ENCODE measurements at regions not wholly inside any gene's neighbourhood (a gene's known extent, or its start where the extent isn't known, plus 50 kb on each side); places are given as distances from the start of the nearest gene placed in this dataset.

GRCh38 chr12:114809097-114809496, 125.1 kb upstream of the TBX3 start:
- TF ChIP-seq CTCF (conservative IDR thresholded peaks at IDR 0.05; ENCODE audit: low read depth, low read length) (no peak), EZH2 (IDR thresholded peaks at IDR 0.05; ENCODE audit: low read length, unreplicated experiment) (no peak)
